BJ (cell line): ENCODE measurements at regions not wholly inside any gene's neighbourhood (a gene's known extent, or its start where the extent isn't known, plus 50 kb on each side); places are given as distances from the start of the nearest gene placed in this dataset.

Experiments used
- CTCF ChIA-PET: fragments of 350-600 bp; formaldehyde crosslinking; extraction: SDS; loops from one replicate; lab custom pipeline; 2021; ENCODE audit warnings: antibody characterized with exemption, inconsistent platforms; lab: Yijun Ruan, JAX
- POLR2A ChIA-PET: fragments of 300-600 bp; sonication (Branson Sonifier 250); formaldehyde crosslinking; extraction: SDS; loops from one replicate; lab custom pipeline; 2021; ENCODE audit warnings: antibody characterized with exemption; lab: Charles Lee
- DNase-seq: peaks from one replicate; pipeline ENCODE4 v3.0.0-alpha.2; 2011; ENCODE audit warnings: low read depth
- H3K27me3 ChIP-seq: 2 replicates; pipeline ENCODE4 v1.6.0; 2011; ENCODE audit warnings: low read length; ENCODE audit not compliant: control insufficient read depth, insufficient read depth
- H3K36me3 ChIP-seq: 2 replicates; pipeline ENCODE4 v1.5.1; 2011; ENCODE audit warnings: low read length; ENCODE audit not compliant: control insufficient read depth, insufficient read depth
- H3K4me3 ChIP-seq: 2 replicates; pipeline ENCODE4 v1.5.1; 2011; ENCODE audit warnings: low read depth, mild to moderate bottlenecking, control low read depth, low read length
- TF ChIP-seq, protein P1 (sequence below): IDR thresholded peaks from 2 replicates; pipeline ENCODE4 v1.5.1; 2011; ENCODE audit warnings: low read depth, mild to moderate bottlenecking, control low read depth, inconsistent platforms, low read length, moderate library complexity; ENCODE audit not compliant: insufficient read depth

DNA sequence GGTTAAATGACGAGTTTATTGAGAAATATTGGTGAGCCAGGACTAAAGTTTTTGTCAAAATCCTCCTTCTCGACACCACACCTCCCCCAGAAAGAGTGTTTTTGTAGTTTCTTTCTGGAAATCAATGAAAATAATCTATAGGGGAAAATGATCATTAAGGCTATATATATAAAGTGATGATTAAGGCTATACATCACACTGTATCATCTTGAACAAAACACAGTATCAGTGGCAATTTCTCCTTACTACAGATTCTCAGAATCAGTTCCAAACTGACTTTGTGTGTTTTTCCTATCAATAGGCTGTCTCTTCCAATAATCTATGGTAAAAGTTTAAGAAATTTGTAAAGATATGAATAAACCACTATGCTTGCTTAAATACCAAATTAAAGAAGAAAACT, 81.7 kb downstream of the IFNG-AS1 start:
- TF ChIP-seq, protein P1, sequence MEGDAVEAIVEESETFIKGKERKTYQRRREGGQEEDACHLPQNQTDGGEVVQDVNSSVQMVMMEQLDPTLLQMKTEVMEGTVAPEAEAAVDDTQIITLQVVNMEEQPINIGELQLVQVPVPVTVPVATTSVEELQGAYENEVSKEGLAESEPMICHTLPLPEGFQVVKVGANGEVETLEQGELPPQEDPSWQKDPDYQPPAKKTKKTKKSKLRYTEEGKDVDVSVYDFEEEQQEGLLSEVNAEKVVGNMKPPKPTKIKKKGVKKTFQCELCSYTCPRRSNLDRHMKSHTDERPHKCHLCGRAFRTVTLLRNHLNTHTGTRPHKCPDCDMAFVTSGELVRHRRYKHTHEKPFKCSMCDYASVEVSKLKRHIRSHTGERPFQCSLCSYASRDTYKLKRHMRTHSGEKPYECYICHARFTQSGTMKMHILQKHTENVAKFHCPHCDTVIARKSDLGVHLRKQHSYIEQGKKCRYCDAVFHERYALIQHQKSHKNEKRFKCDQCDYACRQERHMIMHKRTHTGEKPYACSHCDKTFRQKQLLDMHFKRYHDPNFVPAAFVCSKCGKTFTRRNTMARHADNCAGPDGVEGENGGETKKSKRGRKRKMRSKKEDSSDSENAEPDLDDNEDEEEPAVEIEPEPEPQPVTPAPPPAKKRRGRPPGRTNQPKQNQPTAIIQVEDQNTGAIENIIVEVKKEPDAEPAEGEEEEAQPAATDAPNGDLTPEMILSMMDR = no peak
- Histone ChIP-seq H3K4me3 (no peak overlapping the region), H3K27me3 (no peaks in the 10 kb centered on the region), H3K36me3 (no peaks in the 10 kb centered on the region)
- POLR2A ChIA-PET = no interaction called here
- no peak for DNase-seq
- CTCF ChIA-PET = no interaction called here
